Effector CD8-positive, alpha-beta T cell (primary cell): ENCODE measurements at regions not wholly inside any gene's neighbourhood (a gene's known extent, or its start where the extent isn't known, plus 50 kb on each side); places are given as distances from the start of the nearest gene placed in this dataset.
"Not testable (repeated sequence)": the region's sequence is repeated elsewhere in the genome, so short reads cannot be mapped to it uniquely, and the experiment has no call there.

Experiments
- DNase-seq: peaks from one replicate; lab custom pipeline; 2025; lab: John Stamatoyannopoulos, UW

DNA sequence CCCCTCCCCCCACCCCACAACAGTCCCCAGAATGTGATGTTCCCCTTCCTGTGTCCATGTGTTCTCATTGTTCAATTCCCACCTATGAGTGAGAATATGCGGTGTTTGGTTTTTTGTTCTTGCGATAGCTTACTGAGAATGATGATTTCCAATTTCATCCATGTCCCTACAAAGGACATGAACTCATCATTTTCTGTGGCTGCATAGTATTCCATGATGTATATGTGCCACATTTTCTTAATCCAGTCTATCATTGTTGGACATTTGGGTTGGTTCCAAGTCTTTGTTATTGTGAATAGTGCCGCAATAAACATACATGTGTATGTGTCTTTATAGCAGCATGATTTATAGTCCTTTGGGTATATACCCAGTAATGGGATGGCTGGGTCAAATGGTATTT is 308.2 kb downstream of the ZNF536 start:
- DNase-seq = not testable (repeated sequence)

DNA sequence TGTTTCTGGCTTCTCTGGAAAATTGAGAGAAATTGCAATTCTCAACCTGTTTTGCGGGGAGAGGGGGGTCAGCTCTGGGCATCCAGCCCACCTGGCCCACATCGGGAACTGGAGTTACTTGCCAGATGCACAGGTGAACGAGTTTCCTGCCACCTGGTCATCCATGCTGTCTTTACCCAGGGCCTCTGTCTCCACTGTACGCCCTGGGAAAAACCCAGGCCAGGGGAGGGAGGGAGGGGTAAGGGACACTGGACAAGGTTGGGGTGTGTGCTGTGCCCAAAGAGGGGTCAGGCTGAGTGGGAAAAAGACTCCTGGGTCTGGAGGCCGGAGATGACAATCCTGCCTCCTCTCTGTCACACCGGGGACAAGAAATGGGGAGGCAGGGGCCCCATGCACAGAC is 307.6 kb downstream of the ZNF536 start:
- DNase-seq = no peak

DNA sequence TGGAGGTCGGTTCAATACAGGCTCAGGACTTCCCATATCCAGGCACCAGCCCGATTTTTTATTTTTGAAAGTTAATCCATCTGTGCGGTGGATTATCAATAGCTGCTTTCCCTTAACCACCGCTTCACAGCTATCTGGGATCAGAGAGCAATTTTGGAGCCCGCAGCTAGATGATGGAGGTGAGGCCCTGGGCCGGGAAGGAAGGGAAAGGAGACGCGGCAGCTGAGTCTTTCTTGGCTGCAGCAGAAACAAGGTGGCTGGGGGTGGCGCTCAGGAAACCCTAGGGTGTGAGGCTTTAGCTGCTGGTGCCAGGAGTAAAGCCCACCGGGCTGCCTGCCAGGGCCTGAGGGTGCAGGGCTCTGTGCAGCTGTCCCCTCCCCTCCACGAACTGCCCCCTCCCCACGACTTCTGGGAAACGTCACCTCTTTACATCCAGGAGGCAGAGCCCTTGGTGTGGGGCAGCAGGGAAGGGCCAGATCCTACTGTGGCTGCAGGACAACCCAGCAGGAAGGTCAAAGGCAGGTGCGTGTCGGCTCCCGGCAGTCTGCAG is 307.0 kb downstream of the ZNF536 start:
- DNase-seq = no peak

GRCh38 chr19:30678168-30678567 is 306.0 kb downstream of the ZNF536 start:
- DNase-seq = no peak

DNA sequence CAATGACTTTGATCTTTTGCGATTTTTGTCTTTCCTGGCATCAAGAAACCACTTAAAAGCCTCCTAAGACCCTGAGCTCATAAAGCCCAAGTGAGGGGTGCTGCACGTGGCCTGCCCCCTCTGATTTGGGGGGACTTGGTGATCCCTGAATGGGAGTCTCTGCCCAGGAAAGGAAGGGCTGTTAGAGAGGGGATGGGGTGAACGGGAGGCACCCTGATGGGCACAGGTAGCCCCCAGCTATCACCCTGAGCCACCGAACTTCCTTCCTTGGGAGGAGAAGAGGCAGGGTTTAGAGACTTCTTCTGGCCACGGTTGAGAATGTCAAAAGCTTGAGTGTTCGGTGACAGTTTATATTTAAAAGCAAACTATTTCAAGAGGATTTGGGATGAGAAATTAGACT is 305.5 kb downstream of the ZNF536 start:
- DNase-seq = no peak

DNA sequence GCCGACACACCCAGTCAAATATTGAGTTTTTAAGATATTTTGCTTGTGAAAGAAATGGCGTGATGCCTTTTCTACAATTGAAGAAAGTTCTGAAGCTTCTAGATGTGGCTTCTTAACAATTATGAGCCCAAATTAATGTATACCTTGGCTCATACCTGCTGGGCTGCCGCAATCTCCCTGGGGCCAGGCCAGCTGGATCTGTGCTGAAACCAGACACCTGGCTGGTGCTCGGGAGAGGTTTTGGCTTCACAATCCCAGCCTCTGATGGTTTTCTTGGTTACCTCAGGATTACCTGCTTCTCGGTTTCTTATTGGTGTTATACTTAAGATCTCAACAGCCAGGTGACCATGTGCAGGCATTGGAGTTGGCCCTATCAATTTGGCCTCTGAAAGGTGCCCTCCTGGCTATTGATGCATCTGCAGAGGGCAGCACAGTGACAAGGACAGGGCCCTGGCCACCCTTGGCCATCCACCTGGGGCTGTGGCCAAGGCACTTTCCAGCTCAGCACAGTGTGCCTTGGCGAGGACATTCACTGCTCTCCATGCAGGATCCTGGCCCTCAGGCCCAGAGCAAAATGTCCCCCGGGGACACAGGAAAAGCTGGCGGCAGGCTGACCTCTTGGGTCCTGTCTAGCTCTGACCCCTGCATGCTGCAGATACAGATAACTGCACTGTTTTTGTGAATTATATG is 305.0 kb downstream of the ZNF536 start:
- no peak for DNase-seq

- no peak for DNase-seq
Measured at GRCh38 chr19:30675086-30675485, 302.9 kb downstream of the ZNF536 start.

DNA sequence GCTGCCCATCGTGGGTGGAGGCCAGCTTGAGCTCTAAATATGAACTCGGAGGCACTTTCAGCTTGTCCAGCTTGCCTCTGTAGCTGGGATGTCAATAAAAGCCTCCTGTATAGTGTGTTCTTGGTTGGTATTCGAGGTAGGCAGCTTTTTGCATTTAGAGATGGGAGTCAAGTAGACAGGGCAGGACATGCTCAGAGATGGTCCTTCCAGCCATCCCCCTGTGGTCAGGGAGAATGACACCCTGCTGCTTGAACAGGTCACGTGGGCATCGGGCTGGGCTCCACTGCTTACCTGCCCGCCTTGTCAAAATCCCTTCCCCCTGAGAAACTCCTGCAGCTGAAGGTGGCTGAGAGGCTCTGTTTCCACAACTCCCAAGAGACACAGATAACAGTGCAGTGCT is 302.5 kb downstream of the ZNF536 start:
- DNase-seq = no peak

- DNase-seq = no peak
Measured at GRCh38 chr19:30673336-30673735, 301.2 kb downstream of the ZNF536 start.

GRCh38 chr19:30672926-30673325 is 300.7 kb downstream of the ZNF536 start:
- DNase-seq = no peak

DNA sequence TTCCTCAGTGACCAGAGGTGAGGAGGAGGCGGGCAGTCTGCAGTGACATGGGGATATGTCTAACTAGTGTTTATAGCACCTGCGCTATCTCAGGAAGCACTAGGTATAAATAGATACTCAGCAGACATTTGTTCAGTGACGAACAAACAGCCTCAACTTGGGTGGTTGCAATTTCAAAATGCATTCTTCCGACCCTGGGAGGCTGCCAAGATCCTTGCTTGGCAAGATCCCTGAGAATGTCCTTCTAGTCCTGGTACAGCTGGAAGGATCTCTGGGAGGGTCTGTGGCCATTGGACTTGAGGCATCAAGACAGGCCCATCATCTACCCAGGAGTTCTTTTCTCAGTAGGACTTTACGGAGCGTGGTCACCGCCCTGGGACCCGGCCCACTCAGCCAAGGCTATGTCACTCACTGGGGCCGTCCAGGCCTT is 299.5 kb downstream of the ZNF536 start:
- DNase-seq = no peak

DNA sequence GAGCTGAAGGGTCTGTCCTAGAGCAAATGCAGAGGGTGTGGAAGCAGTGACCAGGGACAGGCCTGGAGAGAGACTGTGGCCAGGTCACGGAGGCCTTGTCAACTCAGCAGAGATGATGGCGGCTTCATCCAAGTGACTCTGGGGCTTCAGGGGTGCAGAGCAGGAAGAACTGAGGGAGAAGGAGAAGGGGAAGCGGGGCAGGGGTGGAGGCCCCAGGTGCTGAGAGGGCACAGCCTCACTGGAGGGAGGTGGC is 299.1 kb downstream of the ZNF536 start:
- DNase-seq = no peak

DNA sequence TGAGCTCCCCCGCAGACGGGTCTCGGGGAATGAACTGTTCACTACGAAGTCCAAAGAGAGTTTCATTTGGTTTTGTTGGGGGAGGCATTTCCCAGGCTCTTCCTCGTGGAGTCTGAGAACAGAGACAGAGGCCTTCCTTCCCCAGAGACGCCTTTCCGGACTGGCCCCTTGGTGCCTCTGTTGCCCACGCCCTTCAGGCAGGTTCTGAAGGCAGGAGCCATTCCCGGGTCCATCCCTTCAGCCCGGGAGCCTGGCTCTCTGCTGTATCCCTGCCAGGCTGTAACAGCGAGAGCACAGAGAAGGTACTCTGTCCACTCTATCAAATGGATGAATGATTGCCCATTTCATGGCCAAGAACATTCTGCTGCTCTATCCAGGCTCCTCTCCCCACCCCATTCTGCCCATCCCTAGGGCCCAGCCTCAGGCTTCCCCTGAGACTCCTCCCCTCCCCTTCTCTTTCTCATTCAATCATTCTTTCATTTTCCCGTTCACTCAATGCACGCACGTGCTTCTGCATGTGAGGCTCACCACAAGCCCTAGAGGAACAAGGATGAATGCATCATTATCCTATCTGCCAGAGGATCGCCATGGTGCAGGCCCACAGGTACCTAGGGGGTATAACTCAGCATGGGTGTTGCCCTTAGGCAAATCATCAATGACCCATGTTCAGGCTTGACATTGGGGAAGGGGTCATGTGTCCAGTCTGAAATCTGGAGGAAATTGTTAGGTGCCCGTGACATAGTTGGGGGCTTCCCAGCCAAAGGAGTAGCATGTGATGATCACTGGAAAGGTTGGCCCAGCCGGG is 298.6 kb downstream of the ZNF536 start:
- DNase-seq = no peak

- DNase-seq = no peak
Measured at GRCh38 chr19:30670011-30670329, 297.8 kb downstream of the ZNF536 start.

GRCh38 chr19:30669329-30670010 is 297.3 kb downstream of the ZNF536 start:
- DNase-seq = peak; percentile 9

- DNase-seq = no peak
Measured at GRCh38 chr19:30668521-30669155, 296.5 kb downstream of the ZNF536 start.

GRCh38 chr19:30667746-30668145 is 295.6 kb downstream of the ZNF536 start:
- no peak for DNase-seq

DNA sequence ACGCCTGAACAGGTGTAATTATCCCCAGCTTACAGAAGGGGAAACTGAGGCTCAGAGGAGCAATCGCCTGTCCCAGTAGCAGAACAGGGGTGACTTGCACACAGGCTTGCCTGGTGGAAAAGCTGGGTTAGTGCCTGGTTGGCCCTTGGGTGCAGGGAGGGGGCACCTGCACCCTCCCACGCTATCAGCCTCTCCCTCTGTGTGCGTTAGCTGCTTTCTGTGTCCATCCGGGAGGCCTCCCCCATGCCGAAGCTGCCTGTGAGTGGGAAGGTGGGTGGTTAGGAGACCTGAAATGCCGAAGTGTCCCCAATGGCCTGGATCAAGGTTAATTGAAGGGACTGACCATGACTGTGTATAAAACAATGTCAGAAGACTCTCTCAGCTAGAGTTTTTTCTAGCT is 295.0 kb downstream of the ZNF536 start:
- no peak for DNase-seq

DNA sequence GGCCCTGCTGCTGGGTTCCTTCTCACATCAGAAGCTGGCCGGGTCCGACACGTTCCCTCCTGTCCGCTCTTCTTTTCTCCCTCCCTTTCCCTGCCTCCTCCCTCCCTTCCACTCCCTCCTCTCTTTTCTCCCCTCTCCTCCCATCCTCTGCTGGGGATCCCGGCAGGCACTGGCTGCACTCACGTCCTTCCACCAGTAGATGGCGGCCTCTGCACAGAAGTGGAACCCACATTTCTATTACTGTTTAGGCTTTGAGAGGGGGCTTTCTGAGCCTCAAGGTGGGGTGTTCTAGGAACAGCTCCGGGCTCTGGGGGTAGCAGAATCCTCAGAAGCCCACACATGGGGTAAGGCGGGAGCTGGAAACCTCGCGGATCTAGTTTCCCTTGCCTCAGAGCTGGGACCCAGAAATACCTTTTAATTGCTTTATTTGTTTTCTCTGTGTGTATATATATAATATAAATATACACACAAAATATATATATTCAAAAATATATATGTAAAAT is 294.2 kb downstream of the ZNF536 start:
- DNase-seq = peak; percentile 2

GRCh38 chr19:30665449-30665848 is 293.3 kb downstream of the ZNF536 start:
- no peak for DNase-seq

GRCh38 chr19:30663611-30664174 is 291.5 kb downstream of the ZNF536 start:
- DNase-seq = no peak
